ENCODE measurements at regions not wholly inside any gene's neighbourhood (a gene's known extent, or its start where the extent isn't known, plus 50 kb on each side); places are given as distances from the start of the nearest gene placed in this dataset.

DNA sequence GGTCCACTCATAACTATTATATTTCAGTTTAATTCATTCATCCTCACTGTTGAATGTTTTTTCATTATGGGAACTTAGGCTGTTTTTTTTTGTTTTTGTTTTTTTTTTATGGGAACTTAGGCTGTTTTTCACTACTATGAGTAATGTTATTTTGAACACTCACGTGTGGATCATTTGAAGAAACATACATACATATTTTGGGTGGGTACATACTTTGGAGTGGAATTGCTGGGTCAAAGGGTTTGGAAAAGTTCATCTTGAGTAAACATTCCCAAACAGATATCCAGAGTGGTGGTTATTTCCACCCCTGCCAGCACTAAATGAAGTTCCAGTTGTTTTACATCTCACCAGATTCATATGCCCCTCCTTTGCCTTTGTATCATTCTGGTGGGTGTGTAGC lies 584.4 kb downstream of the PSAT1 start:
- TF ChIP-seq FOXM1 (IDR thresholded peaks at IDR 0.05; ENCODE audit: borderline replicate concordance) (no peak), CTBP1 (IDR thresholded peaks at IDR 0.05; ENCODE audit: borderline replicate concordance) (no peak), BHLHE40 (IDR thresholded peaks at IDR 0.05; ENCODE audit: borderline replicate concordance) (no peak), ZNF384 (IDR thresholded peaks at IDR 0.05) (no peak), FOXK2 (IDR thresholded peaks at IDR 0.05) (no peak)
- TF ChIP-seq, protein P1, sequence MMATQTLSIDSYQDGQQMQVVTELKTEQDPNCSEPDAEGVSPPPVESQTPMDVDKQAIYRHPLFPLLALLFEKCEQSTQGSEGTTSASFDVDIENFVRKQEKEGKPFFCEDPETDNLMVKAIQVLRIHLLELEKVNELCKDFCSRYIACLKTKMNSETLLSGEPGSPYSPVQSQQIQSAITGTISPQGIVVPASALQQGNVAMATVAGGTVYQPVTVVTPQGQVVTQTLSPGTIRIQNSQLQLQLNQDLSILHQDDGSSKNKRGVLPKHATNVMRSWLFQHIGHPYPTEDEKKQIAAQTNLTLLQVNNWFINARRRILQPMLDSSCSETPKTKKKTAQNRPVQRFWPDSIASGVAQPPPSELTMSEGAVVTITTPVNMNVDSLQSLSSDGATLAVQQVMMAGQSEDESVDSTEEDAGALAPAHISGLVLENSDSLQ (IDR thresholded peaks at IDR 0.05): no peak

DNA sequence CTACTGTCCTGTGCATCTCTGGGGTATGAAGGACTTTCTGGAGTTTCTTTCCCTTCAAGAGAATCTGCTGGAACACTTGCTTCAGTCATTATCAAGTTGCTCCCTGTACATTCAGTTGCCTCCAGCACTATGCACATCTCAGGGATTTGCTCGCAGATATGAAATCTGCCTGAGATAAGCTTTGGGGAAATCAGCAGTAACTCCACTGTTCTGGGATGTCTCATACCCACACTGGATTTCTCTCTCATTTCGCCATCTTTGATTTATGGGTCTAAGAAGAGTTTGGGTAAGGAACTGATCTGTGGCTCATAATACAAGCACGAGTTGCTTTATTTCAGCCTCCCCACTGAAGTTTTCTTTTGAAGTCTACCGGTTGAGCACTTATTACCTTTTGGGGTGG lies 585.6 kb downstream of the PSAT1 start:
- DNase-seq (ENCODE audit: extremely low spot score): no peak
- POLR2A ChIA-PET: no interaction called here
- CTCF ChIA-PET: no interaction called here
- no peak for TF ChIP-seq ELF4 (IDR thresholded peaks at IDR 0.05)
- TF ChIP-seq, protein P1 (IDR thresholded peaks at IDR 0.05): no peak
- no peak for TF ChIP-seq ZNF384 (IDR thresholded peaks at IDR 0.05)
- no peak for TF ChIP-seq LEF1 (IDR thresholded peaks at IDR 0.05; ENCODE audit: borderline replicate concordance)
- TF ChIP-seq FOXA1 (IDR thresholded peaks at IDR 0.05): no peak
- no peak for TF ChIP-seq FOXK2 (IDR thresholded peaks at IDR 0.05)
- TF ChIP-seq NFRKB (IDR thresholded peaks at IDR 0.05): no peak
- no peak for TF ChIP-seq BHLHE40 (IDR thresholded peaks at IDR 0.05; ENCODE audit: borderline replicate concordance)
- no peak for TF ChIP-seq TARDBP (IDR thresholded peaks at IDR 0.05)
- TF ChIP-seq CTBP1 (IDR thresholded peaks at IDR 0.05; ENCODE audit: borderline replicate concordance): no peak
- no peak for TF ChIP-seq ARNT (IDR thresholded peaks at IDR 0.05)
- TF ChIP-seq L3MBTL2 (conservative IDR thresholded peaks at IDR 0.05): no peak
- TF ChIP-seq SP1 (IDR thresholded peaks at IDR 0.05): no peak
- TF ChIP-seq FOXM1 (IDR thresholded peaks at IDR 0.05; ENCODE audit: borderline replicate concordance): no peak
- TF ChIP-seq HDGF (IDR thresholded peaks at IDR 0.05; ENCODE audit: borderline replicate concordance): no peak
- no peak for TF ChIP-seq SUZ12 (IDR thresholded peaks at IDR 0.05)

More for the DNA sequence above, 584.4 kb downstream of the PSAT1 start:
- CTCF ChIA-PET: no interaction called here
- DNase-seq (ENCODE audit: extremely low spot score): no peak
- POLR2A ChIA-PET: no interaction called here

DNA sequence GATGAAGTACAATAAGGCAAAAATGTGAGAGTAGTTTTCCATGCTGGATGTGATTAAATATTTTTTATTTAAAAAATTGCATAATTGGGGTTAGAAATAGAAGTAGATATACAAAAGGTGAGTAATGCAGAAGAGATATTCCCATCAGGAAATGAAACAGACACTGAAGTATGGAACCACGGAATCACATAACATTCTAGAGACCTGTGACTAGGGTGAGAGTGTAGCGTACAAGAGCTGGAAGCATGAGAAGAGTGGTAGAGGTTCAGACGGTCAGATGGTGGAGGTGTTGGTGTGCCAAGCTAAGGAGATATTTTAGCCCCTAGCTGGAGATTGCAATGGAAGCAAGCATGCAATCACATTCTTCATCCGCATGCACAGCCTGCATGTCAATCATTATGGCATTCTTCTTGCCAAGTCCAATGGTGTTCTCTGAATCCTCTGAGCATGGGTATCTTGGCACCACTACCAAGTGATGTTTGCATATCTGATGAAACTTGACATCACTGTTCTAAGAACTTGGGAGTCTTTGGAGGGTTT lies 587.8 kb downstream of the PSAT1 start:
- DNase-seq (ENCODE audit: extremely low spot score): no peak
- TF ChIP-seq HDGF (IDR thresholded peaks at IDR 0.05; ENCODE audit: borderline replicate concordance) (no peak), TARDBP (IDR thresholded peaks at IDR 0.05) (no peak), LEF1 (IDR thresholded peaks at IDR 0.05; ENCODE audit: borderline replicate concordance) (no peak), BHLHE40 (IDR thresholded peaks at IDR 0.05; ENCODE audit: borderline replicate concordance) (no peak), FOXM1 (IDR thresholded peaks at IDR 0.05; ENCODE audit: borderline replicate concordance) (no peak), ARNT (IDR thresholded peaks at IDR 0.05) (no peak), ZNF384 (IDR thresholded peaks at IDR 0.05) (no peak), CTBP1 (IDR thresholded peaks at IDR 0.05; ENCODE audit: borderline replicate concordance) (no peak), SP1 (IDR thresholded peaks at IDR 0.05) (no peak)
- ChIA-PET CTCF (no interaction called here), POLR2A (no interaction called here)

DNA sequence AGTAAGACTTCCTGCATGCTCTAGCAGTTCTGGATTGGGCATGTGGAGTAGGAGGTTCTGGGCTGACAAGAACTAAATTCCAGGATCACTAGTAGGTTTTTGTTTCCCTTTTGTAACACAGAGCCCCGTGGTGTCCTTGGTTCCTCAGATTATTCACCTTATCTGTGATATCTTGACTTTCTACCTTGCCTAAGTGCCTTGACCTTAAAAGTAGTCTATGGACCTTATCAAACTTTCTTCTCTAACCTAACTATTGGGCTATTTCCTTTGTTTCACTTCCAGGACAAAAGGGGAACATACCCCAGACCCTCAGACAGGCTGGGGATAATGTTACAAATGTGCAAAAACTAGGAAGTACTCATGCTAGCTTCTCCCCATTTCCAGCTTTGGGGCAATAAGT lies 595.3 kb downstream of the PSAT1 start:
- no peak for TF ChIP-seq NFRKB (IDR thresholded peaks at IDR 0.05)
- no peak for TF ChIP-seq HDGF (IDR thresholded peaks at IDR 0.05; ENCODE audit: borderline replicate concordance)
- TF ChIP-seq ZNF384 (IDR thresholded peaks at IDR 0.05): no peak
- TF ChIP-seq FOXM1 (IDR thresholded peaks at IDR 0.05; ENCODE audit: borderline replicate concordance): no peak
- no peak for TF ChIP-seq SUZ12 (IDR thresholded peaks at IDR 0.05)
- no peak for TF ChIP-seq TARDBP (IDR thresholded peaks at IDR 0.05)
- TF ChIP-seq LEF1 (IDR thresholded peaks at IDR 0.05; ENCODE audit: borderline replicate concordance): no peak
- TF ChIP-seq FOXK2 (IDR thresholded peaks at IDR 0.05): no peak
- TF ChIP-seq SP1 (IDR thresholded peaks at IDR 0.05): no peak
- CTCF ChIA-PET: no interaction called here
- DNase-seq (ENCODE audit: extremely low spot score): no peak
- POLR2A ChIA-PET: no interaction called here

DNA sequence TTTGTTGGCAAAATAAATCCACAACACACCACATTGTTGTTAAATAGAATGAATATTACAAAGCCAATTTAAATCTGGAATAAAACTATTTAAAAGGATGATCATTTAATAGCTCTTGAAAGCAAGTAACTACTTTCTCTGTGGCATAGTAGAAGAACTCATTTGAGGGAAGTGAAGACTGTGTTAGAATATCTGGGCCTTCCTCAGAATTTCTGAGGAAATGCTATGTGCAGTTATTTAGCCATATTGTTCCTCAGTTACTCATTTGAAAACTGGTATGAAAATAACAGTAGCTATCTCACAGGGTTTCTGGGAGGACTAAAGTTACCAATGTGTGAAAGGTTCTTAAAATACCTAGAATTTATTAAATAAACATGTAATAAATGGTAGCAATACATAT lies 595.8 kb downstream of the PSAT1 start:
- ChIA-PET POLR2A (no interaction called here), CTCF (no interaction called here)
- DNase-seq (ENCODE audit: extremely low spot score): no peak
- TF ChIP-seq LEF1 (IDR thresholded peaks at IDR 0.05; ENCODE audit: borderline replicate concordance): no peak
- TF ChIP-seq HDGF (IDR thresholded peaks at IDR 0.05; ENCODE audit: borderline replicate concordance): no peak
- TF ChIP-seq NFRKB (IDR thresholded peaks at IDR 0.05): no peak
- no peak for TF ChIP-seq CTBP1 (IDR thresholded peaks at IDR 0.05; ENCODE audit: borderline replicate concordance)
- TF ChIP-seq FOXK2 (IDR thresholded peaks at IDR 0.05): no peak
- no peak for TF ChIP-seq TARDBP (IDR thresholded peaks at IDR 0.05)
- TF ChIP-seq FOXM1 (IDR thresholded peaks at IDR 0.05; ENCODE audit: borderline replicate concordance): no peak
- TF ChIP-seq FOXA1 (IDR thresholded peaks at IDR 0.05): no peak

DNA sequence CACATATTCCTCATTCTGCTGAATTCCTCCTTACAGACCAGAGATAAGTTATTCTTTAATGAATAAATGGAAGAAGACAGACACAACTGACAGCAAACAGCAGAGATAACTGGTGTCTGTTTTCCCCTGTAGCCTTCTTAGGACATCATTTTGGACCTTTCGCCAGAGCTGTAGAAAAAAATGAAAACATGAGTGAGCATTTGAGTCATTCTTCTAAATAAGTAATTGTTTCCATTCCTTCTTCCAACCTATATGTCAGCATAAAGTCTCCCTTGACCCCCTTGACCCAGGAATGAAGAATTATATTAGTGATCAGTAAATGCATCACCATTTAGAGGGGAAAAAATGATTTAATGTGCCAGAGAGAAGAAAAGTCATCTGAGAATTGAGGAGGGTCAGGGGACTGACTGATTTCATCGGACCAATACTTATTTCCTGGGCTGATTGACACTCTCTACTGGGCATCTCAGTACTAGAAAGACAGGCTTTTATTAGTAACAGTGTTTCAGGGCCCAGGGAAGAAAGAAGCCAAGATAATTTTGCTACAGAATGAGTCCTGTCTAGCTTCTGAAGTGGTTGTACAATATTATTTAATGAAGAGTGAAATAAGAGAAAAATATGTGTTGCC lies 597.0 kb downstream of the PSAT1 start:
- no peak for DNase-seq (ENCODE audit: extremely low spot score)
- ChIA-PET CTCF (no interaction called here), POLR2A (no interaction called here)
- TF ChIP-seq LEF1 (IDR thresholded peaks at IDR 0.05; ENCODE audit: borderline replicate concordance) (no peak), BHLHE40 (IDR thresholded peaks at IDR 0.05; ENCODE audit: borderline replicate concordance) (no peak), ZNF384 (IDR thresholded peaks at IDR 0.05) (no peak), TARDBP (IDR thresholded peaks at IDR 0.05) (no peak), FOXK2 (IDR thresholded peaks at IDR 0.05) (no peak), HDGF (IDR thresholded peaks at IDR 0.05; ENCODE audit: borderline replicate concordance) (no peak), L3MBTL2 (conservative IDR thresholded peaks at IDR 0.05) (no peak), FOXA1 (IDR thresholded peaks at IDR 0.05) (no peak), SP1 (IDR thresholded peaks at IDR 0.05) (no peak), FOXM1 (IDR thresholded peaks at IDR 0.05; ENCODE audit: borderline replicate concordance) (no peak), CTBP1 (IDR thresholded peaks at IDR 0.05; ENCODE audit: borderline replicate concordance) (no peak), NFRKB (IDR thresholded peaks at IDR 0.05) (no peak), ELF4 (IDR thresholded peaks at IDR 0.05) (no peak), ARNT (IDR thresholded peaks at IDR 0.05) (no peak), SUZ12 (IDR thresholded peaks at IDR 0.05) (no peak)
- TF ChIP-seq, protein P1 (IDR thresholded peaks at IDR 0.05): no peak
